ENCODE measurements at regions not wholly inside any gene's neighbourhood (a gene's known extent, or its start where the extent isn't known, plus 50 kb on each side); places are given as distances from the start of the nearest gene placed in this dataset.

DNA sequence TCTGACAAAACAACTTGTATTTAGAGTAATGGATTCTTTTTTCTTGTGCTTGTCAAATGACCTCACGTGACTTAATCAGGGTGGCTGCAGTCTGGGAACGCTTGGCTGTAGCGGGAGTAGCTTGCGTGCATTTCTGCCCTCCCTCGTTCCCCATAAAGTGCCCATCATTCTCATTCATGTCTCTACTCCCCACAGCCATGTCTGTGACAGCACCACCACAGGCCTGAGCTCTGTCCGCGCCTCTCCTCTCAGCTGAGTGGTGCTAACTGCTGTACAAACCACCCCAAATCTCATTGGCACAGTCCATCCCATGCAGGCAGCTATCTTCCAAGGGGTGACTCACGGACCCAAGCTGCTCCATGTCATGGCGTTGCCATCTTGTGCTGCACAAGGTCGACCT, 161.7 kb downstream of the TSN start:
- DNase-seq, result no peak
- intact Hi-C loops (cut with DNase I), result no loop called here

DNA sequence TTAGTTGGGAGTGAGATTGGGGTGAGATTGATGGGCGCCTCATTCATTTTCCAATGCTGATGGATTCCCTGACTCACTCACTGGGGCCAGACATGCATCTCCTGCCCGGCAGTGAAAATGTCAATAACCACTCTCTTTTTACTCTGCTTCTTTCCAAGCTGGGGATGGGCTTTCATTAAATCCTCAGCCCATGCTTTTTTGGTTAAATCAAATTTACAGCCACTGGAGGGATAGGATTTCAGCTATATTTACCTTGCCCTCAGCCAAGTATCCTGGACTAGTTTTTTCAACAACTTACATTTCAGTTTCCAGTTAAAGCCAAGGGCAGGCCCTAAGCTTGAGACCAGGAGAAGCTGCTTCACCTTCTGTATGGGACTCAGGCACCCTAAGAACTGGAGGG, 162.8 kb downstream of the TSN start:
- ATAC-seq, result no peak
- TF ChIP-seq, protein P1, sequence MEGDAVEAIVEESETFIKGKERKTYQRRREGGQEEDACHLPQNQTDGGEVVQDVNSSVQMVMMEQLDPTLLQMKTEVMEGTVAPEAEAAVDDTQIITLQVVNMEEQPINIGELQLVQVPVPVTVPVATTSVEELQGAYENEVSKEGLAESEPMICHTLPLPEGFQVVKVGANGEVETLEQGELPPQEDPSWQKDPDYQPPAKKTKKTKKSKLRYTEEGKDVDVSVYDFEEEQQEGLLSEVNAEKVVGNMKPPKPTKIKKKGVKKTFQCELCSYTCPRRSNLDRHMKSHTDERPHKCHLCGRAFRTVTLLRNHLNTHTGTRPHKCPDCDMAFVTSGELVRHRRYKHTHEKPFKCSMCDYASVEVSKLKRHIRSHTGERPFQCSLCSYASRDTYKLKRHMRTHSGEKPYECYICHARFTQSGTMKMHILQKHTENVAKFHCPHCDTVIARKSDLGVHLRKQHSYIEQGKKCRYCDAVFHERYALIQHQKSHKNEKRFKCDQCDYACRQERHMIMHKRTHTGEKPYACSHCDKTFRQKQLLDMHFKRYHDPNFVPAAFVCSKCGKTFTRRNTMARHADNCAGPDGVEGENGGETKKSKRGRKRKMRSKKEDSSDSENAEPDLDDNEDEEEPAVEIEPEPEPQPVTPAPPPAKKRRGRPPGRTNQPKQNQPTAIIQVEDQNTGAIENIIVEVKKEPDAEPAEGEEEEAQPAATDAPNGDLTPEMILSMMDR (IDR thresholded peaks at IDR 0.05), result no peak
- intact Hi-C loops (cut with DNase I), result no loop called here
- Histone ChIP-seq H3K9me3 (no peaks in the 10 kb centered on the region), H3K27me3 (ENCODE audit: insufficient read depth in 3 of 3, low read length in 2 of 3) (no peaks in the 10 kb centered on the region), H3K4me1 (no peaks in the 10 kb centered on the region), H3K36me3 (ENCODE audit: insufficient read depth in 1 of 2, low read depth in 1 of 2) (no peaks in the 10 kb centered on the region), H3K4me3 (no peak overlapping the region), H3K27ac (no peak overlapping the region)
- DNase-seq, result no peak
- WGBS, 3 donors, result 55 to 58% (median 56%) methylated on average over 2 of the region's 2 CpGs

More for the DNA sequence above, 161.7 kb downstream of the TSN start:
- Histone ChIP-seq H3K27ac (no peak overlapping the region), H3K36me3 (ENCODE audit: insufficient read depth in 1 of 2, low read depth in 1 of 2) (no peaks in the 10 kb centered on the region), H3K4me1 (no peaks in the 10 kb centered on the region), H3K27me3 (ENCODE audit: insufficient read depth in 3 of 3, low read length in 2 of 3) (no peaks in the 10 kb centered on the region), H3K9me3 (no peaks in the 10 kb centered on the region), H3K4me3 (no peak overlapping the region)
- WGBS, 3 donors, result 75 to 83% (median 78%) methylated on average over 10 of the region's 10 CpGs
- TF ChIP-seq, protein P1 (IDR thresholded peaks at IDR 0.05), result no peak
- no peak for ATAC-seq

DNA sequence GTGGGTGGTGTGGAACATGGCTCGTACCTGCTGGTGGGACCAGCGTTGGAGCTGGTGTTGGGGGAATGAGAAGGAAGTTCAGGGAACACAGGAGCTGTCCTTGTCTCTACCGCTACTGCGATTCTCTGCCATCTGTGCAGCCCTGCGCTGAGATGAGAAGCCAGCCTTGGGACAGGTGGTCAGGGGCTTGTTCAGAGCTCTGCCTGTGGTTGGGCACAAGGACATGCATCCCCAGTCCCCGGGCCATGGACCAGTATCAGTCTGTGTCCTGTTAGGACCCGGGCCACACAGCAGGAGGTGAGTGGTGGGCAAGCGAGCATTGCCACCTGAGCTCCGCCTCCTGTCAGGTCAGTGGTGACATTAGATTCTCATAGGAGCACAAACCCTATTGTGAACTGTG, 164.4 kb downstream of the TSN start:
- H3K9me3 ChIP-seq, result no peaks in the 10 kb centered on the region
- H3K36me3 ChIP-seq (ENCODE audit: insufficient read depth in 1 of 2, low read depth in 1 of 2), result no peaks in the 10 kb centered on the region
- no peaks in the 10 kb centered on the region for H3K27me3 ChIP-seq (ENCODE audit: insufficient read depth in 3 of 3, low read length in 2 of 3)
- H3K4me1 ChIP-seq, result no peaks in the 10 kb centered on the region
- no peak overlapping the region for H3K27ac ChIP-seq
- intact Hi-C loops (cut with DNase I), result no loop called here
- ATAC-seq, result no peak
- WGBS, 3 donors, result 90 to 96% (median 91%) methylated on average over 9 of the region's 9 CpGs
- DNase-seq, result no peak
- no peak overlapping the region for H3K4me3 ChIP-seq
- TF ChIP-seq, protein P1 (IDR thresholded peaks at IDR 0.05), result no peak

DNA sequence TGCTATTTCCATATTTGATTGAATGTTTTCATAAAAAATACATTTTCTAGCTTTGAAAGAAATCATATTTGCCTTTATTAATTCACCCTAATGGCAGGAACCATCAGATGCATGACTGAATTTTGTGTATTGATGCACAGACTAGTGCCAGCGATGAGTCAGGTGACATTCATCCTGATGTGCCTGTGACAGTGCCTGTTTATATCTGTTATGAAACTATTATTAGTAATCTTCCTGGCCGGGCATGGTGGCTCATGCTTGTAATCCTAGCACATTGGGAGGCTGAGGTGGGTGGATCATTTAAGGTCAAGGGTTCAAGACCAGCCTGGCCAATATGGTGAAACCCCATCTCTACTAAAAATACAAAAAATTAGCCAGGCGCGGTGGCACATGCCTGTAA, 170.0 kb downstream of the TSN start:
- no peak overlapping the region for H3K27ac ChIP-seq
- WGBS, 3 donors, result 84 to 87% (median 87%) methylated on average over 4 of the region's 4 CpGs
- peaks cover 0 to 4% (median 0%) of the 10 kb centered on the region in 3 donors for H3K27me3 ChIP-seq (ENCODE audit: insufficient read depth in 3 of 3, low read length in 2 of 3)
- no peaks in the 10 kb centered on the region for H3K4me1 ChIP-seq
- no peak for DNase-seq
- TF ChIP-seq, protein P1 (IDR thresholded peaks at IDR 0.05), result no peak
- H3K4me3 ChIP-seq, result no peak overlapping the region
- H3K9me3 ChIP-seq, result no peaks in the 10 kb centered on the region
- H3K36me3 ChIP-seq (ENCODE audit: insufficient read depth in 1 of 2, low read depth in 1 of 2), result no peaks in the 10 kb centered on the region
- no peak for ATAC-seq
- intact Hi-C loops (cut with DNase I), result no loop called here

DNA sequence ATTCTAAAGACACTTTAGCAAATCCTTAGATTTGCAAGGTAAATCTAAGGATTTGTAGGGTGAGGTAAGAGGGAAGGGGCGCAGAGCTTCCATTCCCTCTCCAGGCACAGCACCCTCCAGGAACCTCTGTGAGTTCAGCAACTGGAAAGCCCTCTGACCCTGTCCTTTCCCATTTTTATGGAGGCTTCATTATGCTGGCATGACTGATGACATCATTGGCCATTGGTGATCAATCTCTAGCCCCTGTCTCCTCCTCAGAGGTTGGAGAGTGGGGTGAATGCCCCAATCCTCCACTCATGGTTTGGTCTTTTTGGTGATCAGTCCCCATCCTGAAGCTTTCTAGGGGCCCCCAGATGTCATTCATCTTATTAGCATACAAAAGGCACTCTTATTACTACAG, 187.8 kb downstream of the TSN start:
- no peaks in the 10 kb centered on the region for H3K4me1 ChIP-seq
- H3K9me3 ChIP-seq, result no peaks in the 10 kb centered on the region
- no peak overlapping the region for H3K27ac ChIP-seq
- no peak overlapping the region for H3K4me3 ChIP-seq
- 92 to 100% (median 100%) methylated on average over 1 of the region's 1 CpG for WGBS, 3 donors
- H3K27me3 ChIP-seq (ENCODE audit: insufficient read depth in 3 of 3, low read length in 2 of 3), result no peaks in the 10 kb centered on the region
- DNase-seq, result no peak
- no peaks in the 10 kb centered on the region for H3K36me3 ChIP-seq (ENCODE audit: insufficient read depth in 1 of 2, low read depth in 1 of 2)
- ATAC-seq, result no peak
- intact Hi-C loops (cut with DNase I), result no loop called here
- TF ChIP-seq, protein P1 (IDR thresholded peaks at IDR 0.05), result no peak
